ENCODE measurements at regions not wholly inside any gene's neighbourhood (a gene's known extent, or its start where the extent isn't known, plus 50 kb on each side); places are given as distances from the start of the nearest gene placed in this dataset.
"Not testable (repeated sequence)": the region's sequence is repeated elsewhere in the genome, so short reads cannot be mapped to it uniquely, and the experiment has no call there.

DNA sequence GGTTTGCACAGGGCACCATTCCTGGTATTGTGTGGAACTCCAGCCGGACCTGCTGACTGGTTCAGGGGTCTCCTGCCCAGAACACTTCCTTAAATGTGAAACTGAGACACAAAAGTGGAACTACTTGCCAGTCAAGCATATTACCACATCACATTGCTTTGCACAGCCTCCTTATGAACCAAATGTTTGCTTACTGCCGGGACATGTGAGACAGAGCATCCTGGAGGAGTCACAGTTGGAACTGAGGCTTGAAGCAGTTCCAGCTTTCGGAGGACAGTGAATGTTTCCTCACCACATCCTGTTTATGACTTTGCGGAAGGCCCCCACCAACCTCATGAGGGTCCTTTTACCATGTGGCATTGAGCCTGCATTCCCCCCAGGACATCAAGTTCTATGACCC, 105.8 kb upstream of the ARHGAP42 start:
- no peak for DNase-seq (ENCODE audit: low read depth)

DNA sequence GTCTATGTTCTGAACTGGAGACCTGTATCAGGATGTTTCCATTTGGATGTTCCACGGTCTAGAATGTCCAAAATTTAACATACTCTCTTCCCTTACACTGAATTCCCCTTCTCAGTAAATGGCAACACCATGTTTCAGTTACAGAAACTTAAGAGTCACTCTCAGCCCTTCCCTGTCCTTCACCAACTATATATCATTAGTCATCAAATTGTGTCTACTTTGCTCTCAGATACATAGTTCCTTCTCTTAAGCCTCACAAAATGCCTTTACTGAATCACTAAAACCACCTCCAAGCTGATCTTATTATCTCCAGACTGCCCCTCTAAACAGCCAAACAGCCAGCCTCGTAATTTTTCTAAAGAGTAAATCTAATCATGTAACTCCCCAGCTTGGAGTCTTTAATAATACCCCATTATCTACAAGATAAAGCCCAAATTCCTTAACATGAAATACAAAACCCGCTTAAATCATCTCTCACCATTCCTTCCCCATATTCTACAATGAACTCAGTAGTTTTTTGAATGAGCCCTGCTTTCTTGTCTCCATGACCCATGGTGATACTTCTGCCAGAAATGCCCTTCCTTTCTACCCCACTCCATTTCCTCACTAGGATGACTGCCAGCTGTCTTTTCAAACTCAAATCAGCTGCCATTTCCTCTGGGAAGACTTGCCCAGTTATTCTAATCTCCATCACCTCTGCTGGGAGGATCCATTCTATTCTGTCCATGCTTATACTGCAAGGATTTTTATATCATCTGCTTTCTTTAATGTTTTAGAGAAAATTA, 102.7 kb upstream of the ARHGAP42 start:
- no peak for DNase-seq (ENCODE audit: low read depth)

DNA sequence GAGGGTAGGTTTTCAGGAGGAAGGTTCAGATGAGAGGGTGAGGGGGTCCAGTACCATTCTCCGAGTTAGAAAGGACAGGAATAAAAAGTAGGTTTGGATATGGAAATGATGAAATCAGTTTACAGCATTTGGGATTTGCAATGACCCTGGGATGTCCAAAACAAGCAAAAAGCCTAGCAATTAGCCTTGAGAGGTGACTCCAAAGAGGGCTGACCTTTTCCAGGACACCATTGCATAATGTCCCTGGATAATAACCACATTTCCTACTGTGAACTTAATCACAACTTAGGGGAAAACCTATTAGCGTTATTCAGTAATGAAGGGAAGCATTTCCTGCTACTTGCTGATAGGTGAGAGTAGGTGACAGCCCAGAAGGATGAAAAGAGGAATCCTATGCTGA, 101.4 kb upstream of the ARHGAP42 start:
- DNase-seq (ENCODE audit: low read depth) = no peak

DNA sequence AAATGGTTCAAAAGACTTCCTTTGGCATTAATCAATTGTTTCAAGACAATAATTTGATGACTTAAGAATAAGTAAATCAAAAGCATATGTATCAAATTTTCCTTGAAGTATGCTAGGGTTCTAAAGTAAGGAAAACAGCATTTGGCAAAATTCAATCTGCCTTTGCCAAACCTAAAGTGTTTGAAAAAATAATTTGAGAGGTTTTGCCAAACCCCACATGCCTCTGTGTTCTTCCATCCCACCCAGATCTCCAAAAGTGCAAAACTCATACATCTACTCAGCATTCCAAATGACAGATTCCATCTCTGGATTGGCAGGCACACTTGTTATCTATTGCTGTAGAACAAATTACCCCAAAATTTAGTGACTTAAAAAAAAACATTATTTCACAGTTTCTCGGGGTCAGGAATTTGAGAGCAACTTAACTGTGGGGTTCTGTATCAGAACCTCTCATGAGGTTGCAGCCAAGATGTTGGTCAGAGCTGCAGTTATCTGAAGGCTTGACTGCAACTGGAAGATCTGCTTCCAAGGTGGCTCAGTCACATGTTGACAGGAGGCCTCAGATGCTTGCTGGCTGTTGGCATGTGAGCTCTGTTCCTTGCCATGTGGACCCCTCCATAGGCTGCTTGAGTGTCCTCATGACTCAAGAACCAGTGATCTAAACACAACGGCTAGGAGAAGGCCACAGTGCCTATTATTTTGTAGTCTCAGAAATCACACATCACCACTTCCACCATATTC, 100.6 kb upstream of the ARHGAP42 start:
- DNase-seq (ENCODE audit: low read depth) = no peak

DNA sequence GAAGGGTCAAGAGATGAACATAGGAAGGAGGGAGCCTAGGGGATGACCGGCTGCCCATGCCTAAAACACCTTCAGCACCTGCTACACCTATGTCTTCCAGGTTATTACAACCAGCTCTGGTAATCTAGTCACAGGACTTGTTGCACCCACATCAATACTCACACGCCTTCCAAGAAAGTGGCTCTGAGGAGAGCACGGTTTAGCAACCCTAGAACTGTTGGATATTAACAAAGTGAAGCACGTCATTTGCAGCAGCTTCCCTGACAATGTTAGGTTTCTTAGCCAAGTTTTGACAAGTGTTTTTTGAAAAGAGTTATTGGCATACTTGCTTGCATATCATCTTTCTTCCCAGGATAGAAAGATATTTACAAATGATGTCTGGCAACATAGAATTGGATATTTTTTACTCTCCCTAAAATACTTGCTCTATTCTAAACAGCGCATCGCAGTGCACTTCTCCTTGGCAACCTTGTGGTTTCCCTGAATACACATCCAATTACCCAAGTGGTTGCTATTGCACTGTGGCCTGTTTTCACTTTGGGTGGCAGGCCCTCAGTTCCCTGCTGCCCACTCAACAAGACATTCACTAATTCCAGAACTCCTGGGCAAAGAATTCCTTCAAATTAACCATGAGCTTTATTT, 94.3 kb upstream of the ARHGAP42 start:
- no peak for DNase-seq (ENCODE audit: low read depth)

DNA sequence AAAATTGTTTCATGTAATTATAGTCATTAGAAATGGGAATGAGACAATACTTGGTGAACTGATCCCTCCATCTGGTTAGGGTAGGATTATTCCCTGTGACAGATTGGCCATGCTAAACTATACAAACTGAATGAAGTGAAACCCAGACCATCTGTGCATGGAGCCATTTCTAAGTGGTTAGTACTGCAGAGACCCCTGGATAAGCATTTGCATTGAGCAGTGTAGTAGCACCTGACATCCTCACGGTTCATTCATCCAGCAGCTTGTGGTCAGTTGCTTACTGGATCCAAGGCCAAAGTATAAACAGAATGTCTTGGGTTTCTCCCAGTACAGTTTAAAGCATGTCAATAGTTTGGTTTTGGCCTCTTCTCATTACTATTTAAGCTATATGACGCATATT, 93.8 kb upstream of the ARHGAP42 start:
- no peak for DNase-seq (ENCODE audit: low read depth)

DNA sequence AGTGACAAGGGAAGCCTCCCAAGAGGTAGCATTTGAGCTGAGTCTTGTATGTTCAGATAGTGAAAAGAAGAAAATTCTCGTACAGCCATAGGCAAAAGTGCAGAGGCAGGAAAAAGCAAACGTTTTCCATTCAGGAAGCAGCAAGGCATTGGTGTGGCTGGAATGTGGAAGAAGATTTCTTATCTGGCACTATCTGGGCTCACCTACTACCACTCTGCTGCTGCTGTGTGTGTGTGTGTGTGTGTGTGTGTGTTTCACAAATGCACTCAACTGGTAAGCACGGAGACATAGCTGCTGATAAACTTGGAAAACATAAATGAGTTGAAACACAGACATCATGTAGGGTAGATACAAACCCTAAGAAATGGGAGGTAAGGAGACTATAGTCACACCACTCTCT, 92.8 kb upstream of the ARHGAP42 start:
- no peak for DNase-seq (ENCODE audit: low read depth)

DNA sequence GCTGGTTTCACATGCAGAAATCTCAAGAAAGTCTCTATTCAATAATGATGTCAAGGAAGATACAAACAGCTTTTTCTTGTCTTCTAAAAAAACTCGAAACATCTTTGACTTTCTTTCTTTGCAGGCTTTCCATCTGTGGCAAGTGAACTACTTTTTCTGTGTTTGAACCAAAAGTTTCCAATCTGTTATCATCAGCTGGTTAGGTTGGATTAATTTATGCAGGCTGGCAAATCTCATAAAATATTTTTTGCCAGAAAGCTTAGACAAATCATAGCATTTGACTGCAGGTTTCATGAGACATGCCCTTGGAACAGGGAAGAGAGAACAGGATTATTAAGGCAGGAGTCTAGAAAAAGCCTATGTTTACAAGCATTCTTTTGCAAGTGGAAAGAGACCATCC, 86.1 kb upstream of the ARHGAP42 start:
- no peak for DNase-seq (ENCODE audit: low read depth)

DNA sequence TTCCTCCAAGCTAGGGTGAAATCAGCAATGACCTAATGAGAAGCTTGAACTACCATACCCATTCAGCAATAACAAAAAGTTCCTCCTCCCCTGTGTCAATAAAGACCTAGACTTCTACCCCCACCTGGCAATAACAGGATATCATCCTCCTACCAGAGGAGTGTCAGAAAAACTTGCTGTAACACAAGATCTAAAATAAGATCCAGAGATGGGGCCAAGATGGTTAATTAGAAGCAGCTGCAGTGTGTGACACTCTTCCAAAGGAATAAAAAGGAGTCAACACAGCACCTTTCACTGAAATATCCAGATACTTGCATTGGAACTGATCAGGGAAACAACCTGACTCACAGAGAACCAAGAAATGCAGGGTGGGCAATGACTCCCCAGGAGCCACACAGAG, 84.4 kb upstream of the ARHGAP42 start:
- no peak for DNase-seq (ENCODE audit: low read depth)

DNA sequence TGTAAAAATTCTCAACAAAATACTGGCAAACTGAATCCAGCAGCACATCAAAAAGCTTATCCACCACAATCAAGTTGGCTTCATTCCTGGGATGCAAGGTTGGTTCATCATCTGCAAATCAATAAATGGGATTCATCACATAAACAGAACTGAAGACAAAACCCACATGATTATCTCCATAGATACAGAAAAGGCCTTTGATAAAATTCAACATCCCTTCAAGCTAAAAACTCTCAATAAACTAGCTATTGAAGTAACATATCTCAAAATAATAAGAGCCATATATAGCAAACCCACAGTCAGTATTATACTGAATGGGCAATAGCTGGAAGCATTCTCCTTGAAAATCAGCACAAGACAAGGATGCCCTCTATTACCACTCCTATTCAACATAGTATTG, 79.3 kb upstream of the ARHGAP42 start:
- DNase-seq (ENCODE audit: low read depth) = not testable (repeated sequence)

DNA sequence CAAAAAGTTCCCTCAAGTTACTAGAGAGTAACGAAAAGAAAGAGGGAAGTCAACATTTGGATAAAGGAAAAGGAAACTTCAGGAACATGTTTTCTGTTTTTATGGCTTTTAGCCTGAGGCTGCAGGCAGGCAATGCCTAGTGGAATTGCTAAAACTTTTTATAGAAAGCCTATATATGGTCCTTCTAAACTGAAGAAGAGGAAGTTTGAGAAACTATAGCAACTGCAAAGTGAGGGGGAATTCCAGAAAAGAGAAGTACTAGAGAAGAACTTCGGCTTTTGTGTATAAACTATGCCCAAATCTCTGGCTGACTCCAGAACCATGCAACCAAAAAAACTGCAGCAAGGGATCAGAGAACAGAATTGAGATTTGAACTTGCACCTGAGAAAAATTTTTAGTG, 74.3 kb upstream of the ARHGAP42 start:
- no peak for DNase-seq (ENCODE audit: low read depth)

DNA sequence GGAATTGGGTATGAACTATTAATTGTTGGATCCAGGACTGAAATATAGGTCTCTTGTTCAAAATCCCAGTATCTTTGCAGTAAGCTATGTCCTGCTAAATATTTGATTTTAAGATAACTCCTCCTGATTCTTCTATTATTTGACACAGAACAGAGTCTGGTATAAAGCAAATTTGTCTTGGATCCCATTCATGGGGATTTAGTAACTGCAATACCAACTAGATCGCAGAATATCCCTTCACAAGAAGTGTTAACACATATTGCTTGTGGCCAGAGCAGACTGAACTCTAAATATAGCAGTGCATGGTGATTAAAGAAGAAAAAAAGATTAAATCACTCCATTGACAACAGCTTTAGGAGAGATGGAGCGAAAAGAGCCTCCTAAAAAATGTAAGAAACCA, 68.2 kb upstream of the ARHGAP42 start:
- no peak for DNase-seq (ENCODE audit: low read depth)

DNA sequence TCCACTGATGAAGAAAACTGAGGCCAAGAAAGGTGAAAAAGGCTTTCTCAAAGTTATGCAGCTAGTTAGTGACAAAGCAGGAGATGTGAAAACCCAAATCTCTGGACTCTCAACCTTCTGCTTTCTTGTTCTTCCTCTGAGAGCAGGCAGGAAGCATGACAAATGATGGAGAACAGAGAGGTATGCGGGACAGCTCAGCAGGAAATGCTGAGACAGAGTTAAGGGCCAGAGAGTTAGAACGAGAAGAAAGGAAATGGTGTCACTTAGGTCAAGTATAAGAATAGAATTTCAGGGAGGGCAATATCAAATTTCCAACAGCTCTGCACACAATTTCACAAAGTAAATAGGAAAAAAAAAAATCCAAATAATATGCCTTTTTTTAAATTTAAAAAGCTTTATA, 67.6 kb upstream of the ARHGAP42 start:
- DNase-seq (ENCODE audit: low read depth) = no peak

DNA sequence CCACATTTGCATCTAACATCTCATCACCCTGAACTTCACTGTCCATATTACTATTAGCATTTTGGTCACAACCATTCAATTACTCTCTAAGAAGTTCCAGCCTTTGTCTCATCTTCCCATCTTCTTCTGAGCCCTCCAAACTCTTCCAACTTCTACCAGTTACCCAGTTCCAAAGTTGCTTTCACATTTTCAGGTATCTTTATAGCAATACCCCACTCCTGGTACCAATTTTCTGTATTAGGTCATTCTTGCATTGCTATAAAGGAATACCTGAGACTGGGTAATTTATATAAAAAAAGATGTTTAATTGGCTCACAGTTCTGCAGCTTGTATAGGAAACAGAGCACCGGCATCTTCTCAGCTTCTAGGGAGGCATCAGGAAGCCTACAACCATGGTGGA, 64.7 kb upstream of the ARHGAP42 start:
- DNase-seq (ENCODE audit: low read depth) = no peak

DNA sequence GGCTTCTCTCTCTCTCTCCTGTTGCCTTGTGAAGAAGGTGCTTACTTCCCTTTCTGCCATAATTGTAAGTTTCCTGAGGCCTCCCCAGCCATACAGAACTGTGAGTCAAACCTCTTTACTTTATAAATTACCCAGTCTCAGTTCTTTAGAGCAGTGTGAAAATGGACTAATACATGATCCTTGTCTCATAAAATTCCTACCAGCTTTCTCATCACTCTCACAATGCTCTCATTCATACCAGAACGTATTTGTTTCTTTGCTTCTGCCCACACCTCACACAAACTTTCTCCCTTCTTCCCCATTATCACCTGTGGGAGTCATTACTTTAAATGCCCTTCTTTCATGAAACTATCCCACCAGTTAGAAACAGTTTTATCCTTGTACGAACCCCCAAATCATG, 62.7 kb upstream of the ARHGAP42 start:
- no peak for DNase-seq (ENCODE audit: low read depth)

DNA sequence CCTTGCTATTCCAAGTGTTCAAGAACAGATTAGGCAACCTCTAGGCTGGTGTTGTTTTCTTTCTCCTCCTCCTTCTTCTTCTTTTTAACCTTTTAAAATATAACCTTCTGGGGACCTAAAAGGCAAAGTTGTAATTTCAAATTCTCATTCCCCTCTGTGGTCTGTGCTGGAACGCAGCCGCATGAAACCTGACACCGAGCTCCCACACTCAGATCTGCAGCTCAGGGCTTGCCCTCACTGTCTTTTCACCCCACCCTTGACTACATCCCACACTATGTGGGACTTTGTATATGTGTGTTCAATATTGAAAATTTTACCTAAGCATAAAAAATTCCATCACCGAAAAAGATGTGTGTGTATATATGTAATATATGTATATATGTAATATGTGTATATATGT, 62.0 kb upstream of the ARHGAP42 start:
- no peak for DNase-seq (ENCODE audit: low read depth)

DNA sequence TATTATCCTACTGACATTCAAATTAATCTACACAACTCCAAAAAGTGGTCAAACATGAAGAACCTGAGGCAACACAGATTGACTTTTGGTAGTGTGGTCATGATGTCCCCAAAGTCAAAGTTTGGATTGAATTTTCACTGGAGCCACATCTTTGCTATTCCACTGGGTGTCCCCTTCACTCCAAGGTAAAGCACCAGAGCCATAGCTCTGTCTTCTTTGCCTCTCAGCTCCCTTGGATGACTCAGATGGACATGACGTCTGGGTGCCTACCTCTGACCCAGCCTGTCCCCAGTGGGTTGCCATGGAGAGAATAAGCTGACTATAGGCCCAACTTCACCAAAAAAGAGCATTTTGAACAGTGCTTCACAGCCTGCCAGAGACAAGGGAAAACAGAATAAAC, 57.4 kb upstream of the ARHGAP42 start:
- DNase-seq (ENCODE audit: low read depth) = no peak

DNA sequence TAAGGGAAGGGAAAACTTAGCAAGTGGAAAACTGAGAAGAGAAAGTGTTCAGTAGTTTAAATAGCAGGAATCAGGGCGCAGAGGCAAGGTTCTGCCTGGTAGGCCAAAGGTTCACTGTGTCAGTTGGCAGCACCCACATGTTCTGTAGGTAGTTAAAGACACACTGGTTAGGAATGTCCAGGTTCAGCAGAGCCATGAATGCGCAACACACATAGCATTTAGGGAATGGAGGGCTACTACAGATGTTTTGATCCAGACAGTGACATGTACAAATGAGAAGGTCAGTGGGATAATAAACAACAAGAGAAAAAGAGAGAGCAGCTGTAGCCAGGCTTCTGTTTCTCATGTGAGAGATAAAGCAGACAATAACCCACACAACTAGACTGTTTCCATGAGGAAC, 56.2 kb upstream of the ARHGAP42 start:
- no peak for DNase-seq (ENCODE audit: low read depth)

DNA sequence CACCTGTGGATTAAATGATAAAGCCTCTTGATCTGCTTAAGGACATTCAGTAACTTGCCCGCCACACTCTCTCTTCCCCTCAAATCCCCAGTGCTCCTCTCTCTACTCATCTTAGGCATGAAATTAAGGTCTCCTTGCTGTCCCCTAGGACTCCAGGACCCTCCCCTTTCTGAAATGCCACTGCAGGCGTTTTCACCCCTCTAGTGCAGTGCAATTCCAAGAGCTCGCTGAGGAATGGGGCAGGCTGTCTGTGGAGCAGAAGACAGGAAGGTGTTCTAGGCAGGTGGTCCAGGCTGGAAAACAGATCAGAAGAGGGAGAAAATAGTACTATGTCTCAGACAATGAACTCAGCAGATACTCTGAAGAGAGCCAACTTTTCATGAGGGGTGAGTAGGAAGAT, 55.8 kb upstream of the ARHGAP42 start:
- no peak for DNase-seq (ENCODE audit: low read depth)

DNA sequence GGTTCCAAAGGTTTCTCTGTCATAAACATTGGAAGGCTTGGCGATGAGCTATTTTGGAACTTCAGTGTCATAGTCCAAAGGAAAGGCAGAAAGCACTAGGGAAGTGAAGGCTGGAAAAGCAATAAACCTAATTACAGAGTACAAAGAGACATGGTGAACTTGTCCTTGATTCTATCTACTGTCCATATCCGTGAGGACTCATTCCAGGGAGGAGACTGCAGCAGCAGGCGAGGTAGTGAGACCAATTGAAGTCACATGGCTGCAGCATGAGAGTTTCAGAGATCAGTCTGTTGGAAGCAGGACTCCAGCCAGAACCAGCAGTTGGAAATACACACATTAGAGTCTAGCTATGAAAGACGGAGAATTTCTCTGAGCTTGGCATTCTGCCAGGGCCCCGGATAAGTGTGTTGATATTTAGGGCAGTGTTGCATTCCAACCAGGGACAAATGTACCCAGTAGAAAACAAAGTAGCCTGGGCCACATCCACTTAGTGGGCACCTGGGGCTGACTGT, 54.1 kb upstream of the ARHGAP42 start:
- DNase-seq (ENCODE audit: low read depth) = no peak

DNA sequence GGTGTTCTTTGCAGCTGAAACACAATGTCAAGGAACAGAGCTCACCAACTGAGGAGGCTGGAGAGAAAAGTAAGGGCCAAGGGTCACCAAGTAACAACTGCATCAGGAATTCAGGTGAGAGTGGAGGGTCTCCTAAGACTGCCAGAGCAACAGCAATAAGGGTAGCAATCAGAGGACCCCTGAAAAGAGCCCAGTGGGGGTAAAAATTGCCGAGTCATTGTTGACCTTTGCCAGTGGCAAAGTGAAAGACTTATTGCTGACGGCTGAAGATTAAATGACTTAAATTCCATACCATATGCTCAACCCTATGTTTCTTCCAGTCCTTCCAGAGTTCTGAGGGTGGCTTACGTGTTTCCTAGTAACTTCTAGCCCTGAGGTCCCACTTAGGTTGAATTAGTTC, 51.9 kb upstream of the ARHGAP42 start:
- no peak for DNase-seq (ENCODE audit: low read depth)

DNA sequence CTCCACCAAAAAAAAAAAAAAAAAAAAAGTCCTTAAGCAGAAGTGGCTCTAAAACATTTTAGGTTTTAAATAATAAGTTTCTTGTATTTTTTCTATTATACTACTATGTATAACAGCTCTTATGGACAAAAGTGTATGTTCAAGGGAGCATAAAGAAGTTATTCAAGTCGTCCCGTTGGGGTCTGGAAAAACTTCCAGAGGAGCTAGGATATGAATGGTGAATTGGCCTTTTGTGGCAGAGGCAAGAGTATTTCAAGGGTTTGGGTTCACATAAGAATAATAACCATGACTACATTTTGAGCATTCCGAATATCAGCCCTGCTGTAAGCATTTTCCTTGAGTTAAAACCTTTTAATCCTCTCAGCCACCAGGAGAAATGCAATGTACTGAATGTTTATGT, 50.6 kb upstream of the ARHGAP42 start:
- DNase-seq (ENCODE audit: low read depth) = no peak
